HG03060 (cell line): ENCODE measurements at regions not wholly inside any gene's neighbourhood (a gene's known extent, or its start where the extent isn't known, plus 50 kb on each side); places are given as distances from the start of the nearest gene placed in this dataset.
"Not testable (repeated sequence)": the region's sequence is repeated elsewhere in the genome, so short reads cannot be mapped to it uniquely, and the experiment has no call there.

Experiments used
- ATAC-seq: cut with Tn5 transposase; IDR thresholded peaks from one replicate; pipeline ENCODE4 v1.9.1; 2021; ENCODE audit warnings: low read depth, moderate number of reproducible peaks; ENCODE audit not compliant: unreplicated experiment

DNA sequence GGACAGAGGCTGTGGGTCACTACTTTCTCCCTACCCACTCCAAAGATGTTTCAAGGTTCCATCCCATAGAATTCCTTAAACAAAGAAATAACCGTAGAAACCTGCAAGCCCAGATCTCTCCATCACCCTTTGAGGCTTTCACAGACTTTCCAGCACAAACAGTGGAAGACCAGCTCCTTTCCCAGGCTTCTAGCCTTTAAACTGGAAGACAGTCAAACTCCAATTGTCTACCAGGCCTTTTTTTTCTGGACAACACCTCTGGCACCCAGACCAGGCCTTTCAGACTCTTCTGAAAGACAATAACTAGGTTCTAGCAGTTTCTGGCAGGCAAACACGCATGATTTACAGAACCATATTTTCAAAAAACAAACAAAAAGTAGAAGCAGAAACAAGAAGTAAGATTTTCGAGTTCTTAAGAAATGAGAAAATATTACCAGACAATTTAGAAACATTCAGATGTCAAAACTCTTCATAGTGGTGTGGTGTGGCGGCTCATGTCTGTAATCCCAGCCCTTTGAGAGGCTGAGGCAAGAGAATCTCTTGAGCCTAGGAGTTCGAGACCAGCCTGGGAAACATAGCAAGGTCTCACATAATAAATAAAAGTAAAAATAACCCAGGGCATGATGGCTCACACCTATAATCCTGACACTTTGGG lies 73.0 kb upstream of the EPCAM start:
- ATAC-seq = no peak

DNA sequence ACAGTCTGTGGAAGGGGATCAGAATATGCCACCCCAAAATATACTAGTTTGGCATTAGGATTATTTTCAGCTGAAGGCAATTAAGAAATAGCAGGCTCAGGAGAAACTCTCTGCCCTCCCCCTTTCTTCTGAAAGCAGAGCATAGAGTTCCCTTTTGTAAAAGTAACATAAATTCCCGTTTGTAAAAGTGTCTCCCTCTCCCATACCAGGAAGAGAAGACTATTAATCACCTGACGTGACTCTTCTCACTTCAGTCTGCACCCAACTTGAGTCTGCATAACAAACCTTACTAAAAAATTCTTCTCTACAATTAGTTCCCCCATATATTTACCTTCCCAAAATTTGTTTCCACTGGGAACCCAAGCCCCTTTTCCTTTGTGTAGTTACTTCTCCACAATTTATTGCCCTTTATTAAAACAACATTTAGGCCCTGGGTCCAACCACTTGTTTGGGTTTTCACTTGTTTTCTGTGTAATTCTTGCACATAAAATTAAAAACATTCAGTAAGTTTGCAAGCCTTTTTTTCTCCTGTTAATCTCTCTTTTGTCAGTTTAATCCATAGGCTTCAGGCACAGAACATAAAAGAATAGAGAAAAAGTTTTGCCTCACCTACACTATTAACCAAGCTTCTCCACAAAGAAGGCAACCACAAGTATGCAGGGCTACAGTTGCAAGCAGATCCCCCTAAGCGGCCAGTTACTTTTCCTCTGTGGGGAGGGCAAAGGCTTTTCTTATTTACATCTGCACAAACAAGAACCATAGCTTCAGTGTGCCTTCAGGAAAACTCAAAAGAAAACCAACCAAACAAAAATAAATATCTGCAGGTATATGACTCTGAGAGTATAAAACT lies 73.8 kb upstream of the EPCAM start:
- ATAC-seq = no peak

DNA sequence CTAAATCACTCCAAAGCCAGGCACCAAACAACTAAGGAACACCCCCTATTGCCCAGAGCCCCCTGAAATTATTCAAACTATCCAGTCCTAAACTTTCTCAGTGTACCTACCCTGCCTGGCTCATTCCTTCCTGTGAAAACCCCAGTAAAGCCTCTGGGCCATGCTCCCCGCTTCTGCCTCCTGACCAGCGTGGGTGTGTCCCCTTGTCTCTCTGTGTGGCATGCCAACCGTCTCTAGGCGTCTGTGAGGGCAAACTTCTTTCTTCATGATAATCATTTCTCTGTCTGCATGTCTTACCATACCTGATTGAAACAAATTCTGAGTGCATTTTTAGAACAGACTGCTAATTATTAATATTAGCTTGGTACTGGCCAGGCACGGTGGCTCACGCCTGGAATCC lies 75.1 kb upstream of the EPCAM start:
- ATAC-seq = no peak

DNA sequence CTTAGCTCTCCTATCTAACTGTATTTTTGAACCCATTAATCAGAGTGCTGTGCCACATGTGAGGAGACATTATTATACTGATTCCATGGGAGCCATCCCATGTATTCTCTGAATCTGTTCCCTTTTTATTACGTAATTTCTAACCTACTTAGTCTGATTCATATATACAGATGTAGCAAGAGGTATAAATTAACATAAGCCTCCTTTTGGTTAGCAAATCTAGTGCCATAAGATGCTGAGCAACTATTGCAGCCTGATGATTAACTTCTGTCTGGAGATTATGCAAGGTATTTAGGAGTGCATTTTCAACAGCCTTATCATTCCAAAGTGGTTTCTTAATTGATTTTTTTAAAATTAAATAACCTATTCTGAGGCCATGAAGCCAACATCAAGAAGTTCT lies 80.2 kb upstream of the EPCAM start:
- ATAC-seq = no peak

DNA sequence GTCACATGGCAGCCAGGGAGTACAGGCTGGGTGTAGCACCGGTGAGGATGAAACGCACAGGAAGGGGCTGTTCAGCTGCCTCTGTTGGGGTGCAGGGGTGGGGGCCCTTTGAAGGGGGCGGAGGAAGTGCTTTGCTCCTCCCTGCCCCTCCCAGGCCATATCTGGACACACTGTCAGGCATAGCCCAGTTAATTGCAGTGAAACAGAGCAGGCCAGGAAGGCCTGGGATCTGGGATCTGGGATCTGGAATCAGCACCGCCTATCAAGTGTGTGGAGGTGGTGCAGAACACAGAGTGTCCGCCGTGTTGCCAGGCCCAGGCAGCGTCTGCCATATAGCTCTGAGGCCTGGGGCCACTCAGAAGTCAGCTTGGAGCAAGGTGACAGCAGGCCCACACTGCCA lies 85.5 kb upstream of the EPCAM start:
- no peak for ATAC-seq

DNA sequence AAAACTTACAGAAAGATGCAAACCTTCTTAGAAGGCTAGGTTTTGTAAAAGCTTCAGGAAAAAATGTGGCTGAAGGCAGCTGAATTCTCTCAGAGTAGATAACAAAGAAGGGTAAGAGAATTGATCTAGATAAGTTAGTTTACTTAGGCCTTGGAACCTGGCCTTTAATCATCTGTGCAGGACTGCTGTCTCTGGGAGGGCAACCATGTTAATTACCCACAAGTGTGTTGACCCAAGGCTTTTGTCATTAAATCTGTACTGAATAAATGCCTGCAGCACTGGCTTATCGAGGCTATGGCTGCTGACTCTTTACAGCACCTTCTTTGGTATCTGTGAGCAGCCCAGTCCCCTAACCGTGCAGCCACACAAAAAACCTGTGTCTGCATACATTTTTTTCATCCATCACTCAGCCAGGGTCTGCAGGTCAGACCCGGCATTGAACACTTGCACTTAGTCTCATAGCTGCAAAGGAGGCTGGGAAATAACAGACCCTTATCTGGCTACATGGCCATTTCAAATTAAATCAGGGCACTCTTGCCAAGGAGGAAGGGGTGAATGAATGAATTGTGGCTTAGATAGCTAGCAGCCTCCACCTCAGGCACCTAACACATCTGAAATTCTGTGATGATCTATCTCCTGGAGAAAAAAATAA lies 86.4 kb upstream of the EPCAM start:
- ATAC-seq = no peak

DNA sequence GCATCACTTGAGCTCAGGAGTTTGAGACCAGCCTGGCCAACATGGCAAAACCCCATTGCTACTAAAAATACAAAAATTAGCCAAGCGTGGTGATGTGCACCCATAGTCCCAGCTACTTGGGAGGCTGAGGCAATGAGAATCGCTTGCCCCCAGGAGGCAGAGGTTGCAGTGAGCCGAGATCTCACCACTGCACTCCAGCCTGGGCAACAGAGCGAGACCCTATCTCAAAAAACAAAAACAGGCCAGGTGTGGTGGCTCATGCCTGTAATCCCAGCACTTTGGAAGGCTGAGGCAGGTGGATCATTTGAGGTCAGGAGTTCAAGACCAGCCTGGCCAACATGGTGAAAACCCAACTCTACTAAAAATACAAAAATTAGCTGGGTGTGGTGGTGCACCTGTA lies 89.6 kb upstream of the EPCAM start:
- ATAC-seq = not testable (repeated sequence)

DNA sequence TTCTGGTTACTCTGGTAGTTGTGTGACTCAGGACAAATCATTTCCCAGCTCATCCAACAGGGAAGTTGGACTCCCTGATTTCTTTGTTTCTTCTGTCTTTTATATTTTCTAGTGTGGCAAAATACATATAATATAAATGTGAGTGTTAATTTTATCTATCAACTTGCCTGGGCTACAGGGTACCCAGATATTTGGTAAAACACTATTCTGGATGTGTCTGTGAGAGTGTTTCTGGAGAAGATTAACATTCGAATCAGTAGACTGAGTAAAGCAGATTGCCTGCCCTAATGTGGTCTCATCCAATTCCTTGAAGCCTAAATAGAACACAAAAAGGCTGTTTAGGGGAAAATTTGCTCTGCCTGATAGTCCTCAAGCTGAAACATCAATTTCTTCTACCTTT lies 91.1 kb upstream of the EPCAM start:
- no peak for ATAC-seq

DNA sequence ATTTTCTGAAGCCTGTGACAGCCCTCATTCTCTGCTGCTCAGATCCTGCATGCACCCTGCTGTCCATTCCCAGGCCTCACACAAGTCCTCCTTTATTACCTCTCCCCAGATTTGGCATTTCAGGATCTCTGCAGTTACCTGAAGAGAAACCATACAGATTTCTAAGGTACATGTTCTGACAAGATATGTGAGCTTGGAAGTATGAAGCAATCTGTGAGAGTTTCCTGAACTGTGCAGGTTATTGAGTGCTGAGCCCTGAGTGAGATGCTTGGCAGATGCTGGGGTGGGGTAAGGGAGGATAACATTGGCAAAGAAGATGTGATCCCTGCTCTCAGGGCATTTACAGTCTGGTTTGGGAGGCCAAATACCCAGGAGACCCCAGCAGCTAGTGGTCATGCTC lies 91.9 kb upstream of the EPCAM start:
- ATAC-seq = no peak

DNA sequence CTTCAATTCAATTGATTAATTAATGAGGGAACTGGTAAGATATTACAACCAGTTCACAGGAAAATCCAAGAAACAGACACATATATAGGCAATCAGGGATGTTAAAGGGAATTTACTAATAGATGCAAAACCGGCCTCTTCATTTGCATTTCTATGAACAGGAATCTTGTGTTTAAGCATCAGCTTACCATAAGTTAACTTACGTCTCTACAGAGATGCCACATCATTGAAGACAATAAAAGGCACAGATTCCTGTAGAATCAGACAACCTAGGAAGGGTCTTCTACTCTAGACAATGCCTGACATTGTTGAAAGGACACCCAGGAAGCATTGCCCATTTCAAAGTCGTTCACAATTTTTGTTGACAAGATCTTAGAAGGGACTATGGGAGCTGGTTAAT lies 93.0 kb upstream of the EPCAM start:
- no peak for ATAC-seq

DNA sequence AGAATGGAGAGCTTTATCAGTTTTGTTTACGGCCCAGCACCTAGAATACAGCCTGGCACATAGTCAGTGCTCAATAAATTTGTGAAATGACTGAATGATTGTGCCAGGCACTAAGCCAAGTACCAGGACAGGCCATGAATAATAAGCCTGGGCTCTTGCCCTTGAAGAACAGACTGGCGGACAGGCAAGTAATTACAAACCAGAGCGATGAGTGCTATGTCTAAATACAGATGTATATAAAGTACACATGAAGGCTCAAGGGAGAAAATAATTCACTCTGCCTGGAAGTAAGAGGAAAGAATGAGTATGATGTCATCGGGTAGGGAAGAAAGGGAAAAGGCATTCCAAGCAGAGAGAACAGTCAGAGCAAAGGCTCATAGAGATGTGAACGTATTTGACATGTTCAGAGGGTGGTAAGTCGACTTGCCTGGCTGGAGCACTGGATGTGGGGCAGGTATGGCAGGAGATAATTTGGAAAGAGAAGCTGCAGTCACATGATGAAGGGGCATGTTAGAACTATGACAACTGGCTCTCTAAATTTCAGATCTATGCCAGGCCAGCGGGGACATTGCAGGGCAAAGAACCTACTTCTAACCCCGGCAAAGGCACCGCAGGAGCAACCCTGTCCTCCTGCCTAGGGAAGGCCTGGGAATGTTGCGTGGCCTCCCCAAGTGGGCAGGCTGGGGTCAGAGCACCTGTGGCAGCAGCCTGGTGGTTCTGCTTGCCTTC lies 94.9 kb upstream of the EPCAM start:
- ATAC-seq = no peak

DNA sequence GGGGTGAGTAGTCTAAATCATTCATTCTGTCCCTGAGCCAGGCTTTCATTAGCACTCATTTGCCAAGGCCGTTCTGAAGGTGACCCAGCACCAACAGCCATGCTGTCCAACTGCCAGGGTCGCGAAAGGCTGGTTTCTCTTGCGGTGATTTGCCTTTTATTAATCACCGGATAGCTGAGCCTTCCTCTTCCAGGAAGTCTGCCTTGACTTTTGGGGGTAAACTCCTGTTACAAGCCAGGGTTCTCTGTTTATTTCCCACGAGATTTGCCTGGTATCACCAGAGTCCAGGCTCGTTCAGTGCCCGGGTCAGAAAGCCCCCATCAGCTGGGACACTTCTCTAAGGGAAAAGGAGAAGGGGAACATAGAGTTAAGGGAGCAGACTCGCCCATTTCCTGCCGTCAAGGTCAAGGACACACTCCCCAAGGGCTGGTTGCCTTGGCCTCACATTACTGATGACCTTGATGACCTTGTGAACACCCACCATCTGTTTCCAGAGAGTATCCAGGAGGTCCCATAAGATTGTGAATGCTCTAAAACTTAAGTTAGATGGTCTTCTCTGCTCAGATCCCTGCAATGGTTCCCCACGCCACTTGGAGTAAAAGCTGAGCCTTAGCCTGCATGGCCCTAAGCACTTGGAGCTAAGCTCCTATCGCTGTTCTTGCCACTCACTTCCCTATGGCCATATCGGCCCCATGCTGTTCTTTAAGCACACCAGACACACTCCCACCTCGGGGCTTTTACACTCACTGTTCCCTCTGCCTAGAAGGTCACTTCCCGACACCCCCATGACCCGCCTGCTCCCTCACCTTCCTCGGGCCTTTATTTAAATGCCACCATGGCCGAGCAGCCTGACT lies 96.0 kb upstream of the EPCAM start:
- ATAC-seq = no peak

DNA sequence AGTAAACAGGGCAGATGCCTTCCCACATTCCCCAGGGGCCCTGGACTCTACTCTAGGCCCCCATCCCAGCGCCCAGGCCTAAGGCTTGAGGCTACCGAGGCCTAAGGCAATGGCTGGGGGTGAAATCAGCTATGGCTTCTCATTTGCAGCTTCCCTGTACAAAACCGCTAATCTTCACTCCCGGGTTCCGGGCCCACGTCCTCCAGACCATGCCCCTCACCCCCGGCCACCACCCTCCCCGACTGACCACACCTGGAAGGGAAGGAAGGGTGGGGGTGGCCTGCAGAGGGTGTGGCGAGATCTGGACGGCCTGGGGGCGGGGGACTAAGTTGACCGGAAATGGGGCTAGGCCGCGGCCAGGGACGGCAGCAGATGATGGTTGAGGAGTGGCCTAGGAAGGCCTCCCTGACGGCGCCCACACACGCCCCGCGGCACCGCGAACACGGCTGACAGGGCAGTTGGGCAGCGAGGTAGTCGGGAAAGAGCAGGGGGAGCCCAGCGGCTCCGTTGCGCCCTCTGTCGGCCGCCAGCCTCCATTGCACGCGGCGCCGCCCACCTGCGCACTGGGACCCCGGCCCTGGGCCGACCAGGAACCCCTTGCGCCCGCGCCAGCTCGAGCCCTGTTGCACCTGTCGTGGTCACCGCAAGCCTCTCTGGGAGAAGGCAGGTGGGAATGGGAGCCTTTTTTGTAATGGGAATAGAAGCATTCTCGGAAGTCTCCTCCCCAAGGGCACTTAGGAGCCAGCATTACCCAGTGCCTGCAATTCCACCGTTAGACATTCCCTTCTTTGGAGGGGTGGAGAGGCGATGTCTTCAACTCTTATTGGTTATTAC lies 95.9 kb upstream of the CALM2 start:
- no peak for ATAC-seq

DNA sequence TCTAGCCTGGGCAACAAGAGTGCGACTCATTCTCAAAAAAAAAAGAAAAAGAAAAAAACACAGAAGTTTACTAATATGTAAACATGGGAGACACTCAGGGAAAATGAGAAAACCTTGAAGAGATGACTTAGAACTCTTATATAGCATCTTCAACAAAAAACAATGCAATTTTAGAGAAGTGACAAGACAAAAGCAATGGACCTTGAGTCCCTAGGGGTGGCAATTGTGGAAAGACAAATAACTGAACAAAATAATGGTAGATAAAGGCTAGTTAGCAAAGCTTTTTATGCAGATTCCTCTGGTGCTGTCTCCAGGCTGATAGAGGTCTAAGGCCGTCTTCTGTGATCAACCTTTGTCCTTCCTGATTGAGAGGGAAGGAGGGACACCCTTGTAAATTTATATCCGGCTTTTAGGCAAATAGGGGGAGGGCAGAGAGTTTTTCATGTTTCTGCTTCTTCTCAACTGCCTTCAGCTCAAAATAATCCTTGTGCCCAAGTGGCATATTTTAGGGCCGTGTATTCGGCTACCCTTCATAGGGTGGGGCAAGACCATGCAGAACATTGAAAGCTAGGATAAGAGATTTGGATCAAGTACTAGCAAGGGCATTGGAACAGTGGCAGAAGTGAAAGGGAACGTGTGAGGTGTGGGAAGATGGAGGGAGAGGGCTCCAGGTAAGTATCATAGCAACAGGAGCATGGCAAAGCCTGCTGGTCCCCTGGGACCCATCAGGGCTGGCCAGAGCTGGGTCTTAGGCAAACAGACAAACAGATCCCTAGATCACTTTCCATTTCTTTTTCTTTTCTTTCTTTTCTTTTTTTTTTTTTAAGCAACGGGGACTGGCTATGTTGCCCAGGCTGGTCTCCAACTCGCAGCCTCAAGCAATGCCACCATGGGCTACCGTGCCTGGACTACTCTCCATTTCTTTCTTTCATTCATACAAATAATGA lies 95.0 kb upstream of the CALM2 start:
- no peak for ATAC-seq

DNA sequence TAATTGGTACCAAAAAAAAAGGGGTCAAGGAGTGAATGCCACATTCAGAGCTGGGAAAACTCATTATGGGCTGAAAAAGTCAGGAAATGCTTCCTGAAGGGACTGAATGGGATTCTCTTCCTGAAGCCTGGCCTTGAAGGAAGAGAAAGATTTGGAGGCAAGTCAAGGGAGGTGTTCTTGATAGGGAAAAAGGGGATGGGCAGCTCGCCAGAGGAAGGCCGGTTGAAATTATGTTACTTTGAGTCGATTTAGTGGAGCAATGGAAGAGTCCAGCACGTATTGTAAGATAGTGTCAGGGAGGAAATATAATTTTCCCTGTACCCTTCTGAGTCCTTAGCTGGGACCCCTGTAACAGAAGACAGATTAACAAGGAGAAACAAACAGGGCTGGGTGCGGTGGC lies 94.1 kb upstream of the CALM2 start:
- no peak for ATAC-seq

DNA sequence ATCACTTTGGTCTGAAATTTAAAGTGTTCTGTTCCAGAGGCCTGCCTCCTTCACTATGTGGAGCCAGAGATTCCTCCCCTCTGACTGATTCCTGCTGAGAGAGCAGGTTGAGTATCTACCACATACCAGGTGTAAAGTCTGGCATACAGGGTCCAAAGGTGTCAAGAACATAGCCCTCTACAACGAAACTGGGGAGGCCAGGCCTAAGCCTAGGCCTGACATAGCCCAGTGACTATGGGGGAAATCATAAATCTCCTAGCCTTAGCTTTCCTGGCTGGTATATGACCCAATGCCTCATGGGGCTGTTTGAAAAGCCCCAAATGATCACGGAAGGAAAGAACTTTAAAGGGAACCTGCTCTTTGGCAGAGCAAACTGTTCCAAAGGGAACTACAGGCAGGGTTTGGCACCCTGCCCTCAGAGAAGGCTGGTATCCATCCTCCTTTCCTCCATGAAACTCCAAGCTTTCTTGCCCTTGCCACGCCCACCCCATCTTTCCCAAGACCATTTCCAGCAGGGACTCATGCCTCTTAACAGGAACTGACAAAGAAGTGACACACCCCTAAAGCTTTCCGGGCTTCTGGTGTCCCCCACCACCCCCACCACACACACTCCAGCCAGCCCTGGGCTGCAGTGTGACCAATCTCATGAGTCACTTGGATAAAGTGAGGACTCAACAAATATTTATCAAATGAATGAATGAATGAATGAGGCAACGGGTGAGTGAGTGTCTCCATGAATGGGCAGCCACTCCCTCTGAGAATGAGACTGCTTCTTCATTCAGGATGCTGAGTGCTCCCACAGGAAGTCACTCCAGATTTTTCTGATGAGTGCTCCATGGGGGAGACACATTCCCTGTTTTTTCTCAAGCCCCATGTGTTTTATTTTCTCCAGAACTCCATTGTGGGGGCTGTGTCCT lies 93.3 kb upstream of the CALM2 start:
- no peak for ATAC-seq

DNA sequence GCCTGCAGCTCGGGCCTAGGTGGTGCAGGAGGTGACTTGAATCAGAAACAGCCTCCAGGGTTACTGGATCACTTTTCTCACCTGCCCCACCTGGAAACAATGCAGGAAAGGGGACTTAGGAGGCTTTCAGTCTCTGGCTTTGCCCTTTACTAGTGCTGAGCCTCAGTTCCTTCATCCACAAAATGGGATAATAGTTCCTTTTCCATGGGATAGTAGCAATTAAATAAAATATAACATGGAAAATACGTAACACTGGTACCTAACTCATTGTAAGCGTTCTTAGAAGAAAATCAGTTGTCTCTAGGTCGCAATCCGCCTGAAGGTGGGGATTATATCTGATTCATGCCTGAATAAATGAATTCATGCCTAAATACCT lies 91.4 kb upstream of the CALM2 start:
- ATAC-seq = no peak
